ENCODE measurements at regions not wholly inside any gene's neighbourhood (a gene's known extent, or its start where the extent isn't known, plus 50 kb on each side); places are given as distances from the start of the nearest gene placed in this dataset.

- TF ChIP-seq, protein P1, sequence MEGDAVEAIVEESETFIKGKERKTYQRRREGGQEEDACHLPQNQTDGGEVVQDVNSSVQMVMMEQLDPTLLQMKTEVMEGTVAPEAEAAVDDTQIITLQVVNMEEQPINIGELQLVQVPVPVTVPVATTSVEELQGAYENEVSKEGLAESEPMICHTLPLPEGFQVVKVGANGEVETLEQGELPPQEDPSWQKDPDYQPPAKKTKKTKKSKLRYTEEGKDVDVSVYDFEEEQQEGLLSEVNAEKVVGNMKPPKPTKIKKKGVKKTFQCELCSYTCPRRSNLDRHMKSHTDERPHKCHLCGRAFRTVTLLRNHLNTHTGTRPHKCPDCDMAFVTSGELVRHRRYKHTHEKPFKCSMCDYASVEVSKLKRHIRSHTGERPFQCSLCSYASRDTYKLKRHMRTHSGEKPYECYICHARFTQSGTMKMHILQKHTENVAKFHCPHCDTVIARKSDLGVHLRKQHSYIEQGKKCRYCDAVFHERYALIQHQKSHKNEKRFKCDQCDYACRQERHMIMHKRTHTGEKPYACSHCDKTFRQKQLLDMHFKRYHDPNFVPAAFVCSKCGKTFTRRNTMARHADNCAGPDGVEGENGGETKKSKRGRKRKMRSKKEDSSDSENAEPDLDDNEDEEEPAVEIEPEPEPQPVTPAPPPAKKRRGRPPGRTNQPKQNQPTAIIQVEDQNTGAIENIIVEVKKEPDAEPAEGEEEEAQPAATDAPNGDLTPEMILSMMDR (IDR thresholded peaks at IDR 0.05; ENCODE audit: control extremely low read depth, extremely low read depth) = no peak
- Histone ChIP-seq H3K27me3 (ENCODE audit: control insufficient read depth in 3 of 3, insufficient read depth in 3 of 3, low read length in 2 of 3) (no peaks in the 10 kb centered on the region), H3K9ac (ENCODE audit: insufficient read depth in 1 of 2, low read length in 2 of 2) (no peak overlapping the region), H3K4me1 (ENCODE audit: control insufficient read depth in 5 of 5, insufficient read depth in 5 of 5, low read length in 5 of 5) (peaks cover 0 to 23% (median 0%) of the 10 kb centered on the region in 5 donors), H3K27ac (ENCODE audit: low read depth in 1 of 2, low read length in 1 of 2) (no peak overlapping the region), H3K9me3 (ENCODE audit: control insufficient read depth in 4 of 4, insufficient read depth in 3 of 4, low read length in 3 of 4) (no peaks in the 10 kb centered on the region), H3K36me3 (ENCODE audit: control insufficient read depth in 4 of 4, insufficient read depth in 4 of 4, low read length in 4 of 4) (no peaks in the 10 kb centered on the region), H3K4me3 (no peak overlapping the region)
- ATAC-seq (ENCODE audit: insufficient read depth, low FRiP score) (no peak), DNase-seq (no peak)
These were observed 172.1 kb downstream of the RASEF start for GRCh38 chr9:82890865-82891264.

- DNase-seq (no peak), ATAC-seq (ENCODE audit: insufficient read depth, low FRiP score) (no peak)
- peaks cover 0 to 23% (median 0%) of the 10 kb centered on the region in 5 donors for H3K4me1 ChIP-seq (ENCODE audit: control insufficient read depth in 5 of 5, insufficient read depth in 5 of 5, low read length in 5 of 5)
- no peaks in the 10 kb centered on the region for H3K36me3 ChIP-seq (ENCODE audit: control insufficient read depth in 4 of 4, insufficient read depth in 4 of 4, low read length in 4 of 4)
- H3K9ac ChIP-seq (ENCODE audit: insufficient read depth in 1 of 2, low read length in 2 of 2) = no peak overlapping the region
- no peaks in the 10 kb centered on the region for H3K9me3 ChIP-seq (ENCODE audit: control insufficient read depth in 4 of 4, insufficient read depth in 3 of 4, low read length in 3 of 4)
- WGBS, 2 donors = 76 to 97% methylated on average over 1 of the region's 1 CpG
- TF ChIP-seq, protein P1 (IDR thresholded peaks at IDR 0.05; ENCODE audit: control extremely low read depth, extremely low read depth) = no peak
- no peak overlapping the region for H3K27ac ChIP-seq (ENCODE audit: low read depth in 1 of 2, low read length in 1 of 2)
- no peak overlapping the region for H3K4me3 ChIP-seq
- H3K27me3 ChIP-seq (ENCODE audit: control insufficient read depth in 3 of 3, insufficient read depth in 3 of 3, low read length in 2 of 3) = no peaks in the 10 kb centered on the region
These were observed 171.6 kb downstream of the RASEF start for GRCh38 chr9:82891321-82891720.

GRCh38 chr9:82893549-82893948, 169.4 kb downstream of the RASEF start:
- DNase-seq = no peak
- Histone ChIP-seq H3K27me3 (ENCODE audit: control insufficient read depth in 3 of 3, insufficient read depth in 3 of 3, low read length in 2 of 3) (no peaks in the 10 kb centered on the region), H3K27ac (ENCODE audit: low read depth in 1 of 2, low read length in 1 of 2) (no peak overlapping the region), H3K4me3 (no peak overlapping the region), H3K9ac (ENCODE audit: insufficient read depth in 1 of 2, low read length in 2 of 2) (no peak overlapping the region), H3K36me3 (ENCODE audit: control insufficient read depth in 4 of 4, insufficient read depth in 4 of 4, low read length in 4 of 4) (no peaks in the 10 kb centered on the region), H3K9me3 (ENCODE audit: control insufficient read depth in 4 of 4, insufficient read depth in 3 of 4, low read length in 3 of 4) (no peaks in the 10 kb centered on the region), H3K4me1 (ENCODE audit: control insufficient read depth in 5 of 5, insufficient read depth in 5 of 5, low read length in 5 of 5) (peaks cover 0 to 23% (median 0%) of the 10 kb centered on the region in 5 donors)
- ATAC-seq (ENCODE audit: insufficient read depth, low FRiP score) = no peak
- TF ChIP-seq, protein P1 (IDR thresholded peaks at IDR 0.05; ENCODE audit: control extremely low read depth, extremely low read depth) = no peak

DNA sequence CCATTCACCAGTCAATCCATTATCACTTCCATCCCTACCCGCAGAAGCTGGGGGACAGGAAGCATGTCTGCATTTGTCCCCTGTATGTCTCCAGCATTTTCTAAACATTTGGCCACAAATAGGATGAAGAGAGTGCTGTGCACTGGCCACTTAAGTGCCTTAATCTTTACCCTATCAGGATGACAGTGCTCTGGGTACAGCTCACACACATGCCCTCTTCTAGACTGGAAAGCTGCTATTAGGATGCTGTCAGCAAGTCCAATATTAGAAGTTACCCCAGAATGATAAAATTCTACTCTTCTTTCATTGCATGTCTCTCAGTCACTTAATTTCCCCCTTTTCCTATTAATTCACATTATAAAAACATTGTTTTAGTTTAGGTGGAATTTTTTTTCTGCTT, 168.4 kb downstream of the RASEF start:
- 57 to 72% methylated on average over 1 of the region's 1 CpG for WGBS, 2 donors
- TF ChIP-seq, protein P1 (IDR thresholded peaks at IDR 0.05; ENCODE audit: control extremely low read depth, extremely low read depth) = no peak
- ATAC-seq (ENCODE audit: insufficient read depth, low FRiP score) = no peak

More for the DNA sequence above, 168.4 kb downstream of the RASEF start:
- Histone ChIP-seq H3K27ac (ENCODE audit: low read depth in 1 of 2, low read length in 1 of 2) (no peak overlapping the region), H3K27me3 (ENCODE audit: control insufficient read depth in 3 of 3, insufficient read depth in 3 of 3, low read length in 2 of 3) (no peaks in the 10 kb centered on the region), H3K36me3 (ENCODE audit: control insufficient read depth in 4 of 4, insufficient read depth in 4 of 4, low read length in 4 of 4) (no peaks in the 10 kb centered on the region), H3K9me3 (ENCODE audit: control insufficient read depth in 4 of 4, insufficient read depth in 3 of 4, low read length in 3 of 4) (no peaks in the 10 kb centered on the region), H3K4me1 (ENCODE audit: control insufficient read depth in 5 of 5, insufficient read depth in 5 of 5, low read length in 5 of 5) (peaks cover 0 to 23% (median 0%) of the 10 kb centered on the region in 5 donors), H3K4me3 (no peak overlapping the region), H3K9ac (ENCODE audit: insufficient read depth in 1 of 2, low read length in 2 of 2) (no peak overlapping the region)
- DNase-seq = peak in 1 of 3 donors; percentile 10

Data from lung (tissue), 11 donors.